ENCODE measurements at regions not wholly inside any gene's neighbourhood (a gene's known extent, or its start where the extent isn't known, plus 50 kb on each side); places are given as distances from the start of the nearest gene placed in this dataset.

DNA sequence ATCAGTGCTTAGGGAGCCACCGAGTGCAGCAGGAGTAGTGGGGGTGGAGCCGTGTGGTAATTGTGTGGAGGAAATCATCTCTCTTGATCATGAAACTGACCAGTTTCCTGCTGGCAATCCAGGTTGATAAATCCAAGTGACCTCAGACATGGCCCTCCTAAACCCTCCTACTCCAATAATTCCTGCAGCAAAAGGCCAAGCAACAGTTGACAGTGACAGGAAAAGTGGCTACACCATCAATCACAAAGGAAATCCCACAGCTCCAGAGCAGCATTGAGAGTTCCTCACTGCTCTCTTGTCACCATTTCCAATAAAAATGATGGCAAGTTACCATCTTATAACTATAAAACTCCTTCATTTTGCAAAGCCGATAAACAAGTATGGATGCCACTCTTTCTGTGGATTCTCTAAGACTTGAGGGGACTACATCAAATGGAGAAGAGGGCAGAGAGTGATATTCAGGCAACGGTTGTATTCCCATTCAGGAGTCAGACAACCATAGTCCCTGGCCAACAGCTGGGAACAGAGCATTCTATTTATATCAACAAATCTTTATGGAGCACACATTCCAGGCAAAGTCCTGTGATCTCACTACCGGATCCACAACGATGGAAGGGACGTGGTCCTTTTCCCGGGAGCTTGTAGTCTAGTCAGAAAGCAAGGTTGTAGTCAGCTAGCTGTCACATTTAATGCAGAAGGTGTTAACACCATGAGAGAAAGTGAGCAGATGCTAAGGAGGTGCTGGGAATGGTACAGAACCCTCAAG, 312.5 kb upstream of the CTNNB1 start:
- TF ChIP-seq, protein P1, sequence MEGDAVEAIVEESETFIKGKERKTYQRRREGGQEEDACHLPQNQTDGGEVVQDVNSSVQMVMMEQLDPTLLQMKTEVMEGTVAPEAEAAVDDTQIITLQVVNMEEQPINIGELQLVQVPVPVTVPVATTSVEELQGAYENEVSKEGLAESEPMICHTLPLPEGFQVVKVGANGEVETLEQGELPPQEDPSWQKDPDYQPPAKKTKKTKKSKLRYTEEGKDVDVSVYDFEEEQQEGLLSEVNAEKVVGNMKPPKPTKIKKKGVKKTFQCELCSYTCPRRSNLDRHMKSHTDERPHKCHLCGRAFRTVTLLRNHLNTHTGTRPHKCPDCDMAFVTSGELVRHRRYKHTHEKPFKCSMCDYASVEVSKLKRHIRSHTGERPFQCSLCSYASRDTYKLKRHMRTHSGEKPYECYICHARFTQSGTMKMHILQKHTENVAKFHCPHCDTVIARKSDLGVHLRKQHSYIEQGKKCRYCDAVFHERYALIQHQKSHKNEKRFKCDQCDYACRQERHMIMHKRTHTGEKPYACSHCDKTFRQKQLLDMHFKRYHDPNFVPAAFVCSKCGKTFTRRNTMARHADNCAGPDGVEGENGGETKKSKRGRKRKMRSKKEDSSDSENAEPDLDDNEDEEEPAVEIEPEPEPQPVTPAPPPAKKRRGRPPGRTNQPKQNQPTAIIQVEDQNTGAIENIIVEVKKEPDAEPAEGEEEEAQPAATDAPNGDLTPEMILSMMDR (IDR thresholded peaks at IDR 0.05 in 2 of 3, conservative IDR thresholded peaks at IDR 0.05 in 1 of 3; ENCODE audit: insufficient read depth in 2 of 3, low read depth in 1 of 3, low read length in 3 of 3), result no peak
- no peak for TF ChIP-seq ZFP36 (IDR thresholded peaks at IDR 0.05; ENCODE audit: low read depth, low read length, partially characterized antibody)
- no peak for TF ChIP-seq ARNT (IDR thresholded peaks at IDR 0.05)
- TF ChIP-seq, protein P2, sequence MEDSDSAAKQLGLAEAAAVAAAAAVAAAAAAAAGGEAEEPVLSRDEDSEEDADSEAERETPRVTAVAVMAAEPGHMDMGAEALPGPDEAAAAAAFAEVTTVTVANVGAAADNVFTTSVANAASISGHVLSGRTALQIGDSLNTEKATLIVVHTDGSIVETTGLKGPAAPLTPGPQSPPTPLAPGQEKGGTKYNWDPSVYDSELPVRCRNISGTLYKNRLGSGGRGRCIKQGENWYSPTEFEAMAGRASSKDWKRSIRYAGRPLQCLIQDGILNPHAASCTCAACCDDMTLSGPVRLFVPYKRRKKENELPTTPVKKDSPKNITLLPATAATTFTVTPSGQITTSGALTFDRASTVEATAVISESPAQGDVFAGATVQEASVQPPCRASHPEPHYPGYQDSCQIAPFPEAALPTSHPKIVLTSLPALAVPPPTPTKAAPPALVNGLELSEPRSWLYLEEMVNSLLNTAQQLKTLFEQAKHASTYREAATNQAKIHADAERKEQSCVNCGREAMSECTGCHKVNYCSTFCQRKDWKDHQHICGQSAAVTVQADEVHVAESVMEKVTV (CRISPR knock-in tag; IDR thresholded peaks at IDR 0.05), result no peak
- TF ChIP-seq ZZZ3 (IDR thresholded peaks at IDR 0.05), result no peak
- TF ChIP-seq POLR2AphosphoS5 (IDR thresholded peaks at IDR 0.05; ENCODE audit: control insufficient read depth, insufficient read depth, low read depth, low read length), result no peak
- no peak for TF ChIP-seq MEF2A (IDR thresholded peaks at IDR 0.05; ENCODE audit: control insufficient read depth, low read depth, low read length)
- TF ChIP-seq, protein P3, sequence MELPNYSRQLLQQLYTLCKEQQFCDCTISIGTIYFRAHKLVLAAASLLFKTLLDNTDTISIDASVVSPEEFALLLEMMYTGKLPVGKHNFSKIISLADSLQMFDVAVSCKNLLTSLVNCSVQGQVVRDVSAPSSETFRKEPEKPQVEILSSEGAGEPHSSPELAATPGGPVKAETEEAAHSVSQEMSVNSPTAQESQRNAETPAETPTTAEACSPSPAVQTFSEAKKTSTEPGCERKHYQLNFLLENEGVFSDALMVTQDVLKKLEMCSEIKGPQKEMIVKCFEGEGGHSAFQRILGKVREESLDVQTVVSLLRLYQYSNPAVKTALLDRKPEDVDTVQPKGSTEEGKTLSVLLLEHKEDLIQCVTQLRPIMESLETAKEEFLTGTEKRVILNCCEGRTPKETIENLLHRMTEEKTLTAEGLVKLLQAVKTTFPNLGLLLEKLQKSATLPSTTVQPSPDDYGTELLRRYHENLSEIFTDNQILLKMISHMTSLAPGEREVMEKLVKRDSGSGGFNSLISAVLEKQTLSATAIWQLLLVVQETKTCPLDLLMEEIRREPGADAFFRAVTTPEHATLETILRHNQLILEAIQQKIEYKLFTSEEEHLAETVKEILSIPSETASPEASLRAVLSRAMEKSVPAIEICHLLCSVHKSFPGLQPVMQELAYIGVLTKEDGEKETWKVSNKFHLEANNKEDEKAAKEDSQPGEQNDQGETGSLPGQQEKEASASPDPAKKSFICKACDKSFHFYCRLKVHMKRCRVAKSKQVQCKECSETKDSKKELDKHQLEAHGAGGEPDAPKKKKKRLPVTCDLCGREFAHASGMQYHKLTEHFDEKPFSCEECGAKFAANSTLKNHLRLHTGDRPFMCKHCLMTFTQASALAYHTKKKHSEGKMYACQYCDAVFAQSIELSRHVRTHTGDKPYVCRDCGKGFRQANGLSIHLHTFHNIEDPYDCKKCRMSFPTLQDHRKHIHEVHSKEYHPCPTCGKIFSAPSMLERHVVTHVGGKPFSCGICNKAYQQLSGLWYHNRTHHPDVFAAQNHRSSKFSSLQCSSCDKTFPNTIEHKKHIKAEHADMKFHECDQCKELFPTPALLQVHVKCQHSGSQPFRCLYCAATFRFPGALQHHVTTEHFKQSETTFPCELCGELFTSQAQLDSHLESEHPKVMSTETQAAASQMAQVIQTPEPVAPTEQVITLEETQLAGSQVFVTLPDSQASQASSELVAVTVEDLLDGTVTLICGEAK (IDR thresholded peaks at IDR 0.05), result no peak
- TF ChIP-seq, protein P3 (CRISPR knock-in tag; IDR thresholded peaks at IDR 0.05), result no peak
- TF ChIP-seq CHCHD3 (CRISPR knock-in tag; IDR thresholded peaks at IDR 0.05), result no peak
